Gastroesophageal sphincter (tissue), 4 donors: ENCODE measurements at regions not wholly inside any gene's neighbourhood (a gene's known extent, or its start where the extent isn't known, plus 50 kb on each side); places are given as distances from the start of the nearest gene placed in this dataset.

ENCODE experiments used
- ATAC-seq: fragments of 150-250 bp; one replicate; pipeline ENCODE4 v1.9.1; 2016; ENCODE audit warnings: mild to moderate bottlenecking, moderate library complexity
- H3K27ac ChIP-seq, 4 donors: fragments of 200-600 bp; sonication (generic) in 3 of 4; 1 replicate in 3 of 4; 2 replicates in 1 of 4; pipeline ENCODE4 v1.5.1; 2016 to 2019
- H3K27me3 ChIP-seq: fragments of 200-600 bp; sonication (generic); one replicate; pipeline ENCODE4 v1.5.1; 2019
- H3K36me3 ChIP-seq, 2 donors: fragments of 200-600 bp; sonication (generic); one replicate each; pipeline ENCODE4 v1.5.1; 2019; ENCODE audit warnings: control low read depth in 1 of 2
- H3K4me1 ChIP-seq, 3 donors: fragments of 200-600 bp; sonication (generic); 1 replicate in 2 of 3; 2 replicates in 1 of 3; pipeline ENCODE4 v1.5.1; 2016 to 2019; ENCODE audit warnings: control low read depth in 2 of 3
- H3K4me3 ChIP-seq, 2 donors: fragments of 200-600 bp; sonication (generic); one replicate each; pipeline ENCODE4 v1.5.1; 2019; ENCODE audit warnings: mild to moderate bottlenecking in 1 of 2, moderate library complexity in 1 of 2
- H3K9me3 ChIP-seq, 3 donors: fragments of 200-600 bp; sonication (generic); one replicate each; pipeline ENCODE4 v1.5.1; 2017 to 2019; ENCODE audit warnings: control low read depth in 2 of 3
- EP300 ChIP-seq: sonication (generic); formaldehyde crosslinking; IDR thresholded peaks from one replicate; pipeline ENCODE4 v1.6.1; 2017; ENCODE audit warnings: antibody characterized with exemption, mild to moderate bottlenecking
- POLR2A ChIP-seq, 2 donors: fragments of 450-650 bp; IDR thresholded peaks; one replicate each; pipeline ENCODE4 v1.6.1; 2017; ENCODE audit warnings: antibody characterized with exemption in 2 of 2, mild to moderate bottlenecking in 2 of 2, moderate library complexity in 1 of 2
- POLR2AphosphoS5 ChIP-seq: sonication (generic); formaldehyde crosslinking; IDR thresholded peaks from one replicate; pipeline ENCODE4 v1.6.1; 2017; ENCODE audit warnings: antibody characterized with exemption
- WGBS, 2 donors: methylation state at CpG; one replicate each; pipeline ENCODE4 v1.1.5; 2018; ENCODE audit warnings: low coverage in 1 of 2; 5-methylcytosine and 5-hydroxymethylcytosine counted together
- TF ChIP-seq, protein P1 (sequence below), 4 experiments: fragments of 200-600 bp in 2 of 4; fragments of 450-650 bp in 2 of 4; sonication (generic) in 1 of 4; IDR thresholded peaks; one replicate each; pipeline ENCODE4 v1.5.1; 2017 to 2019; ENCODE audit warnings: antibody characterized with exemption in 4 of 4, mild to moderate bottlenecking in 2 of 4, moderate library complexity in 2 of 4

DNA sequence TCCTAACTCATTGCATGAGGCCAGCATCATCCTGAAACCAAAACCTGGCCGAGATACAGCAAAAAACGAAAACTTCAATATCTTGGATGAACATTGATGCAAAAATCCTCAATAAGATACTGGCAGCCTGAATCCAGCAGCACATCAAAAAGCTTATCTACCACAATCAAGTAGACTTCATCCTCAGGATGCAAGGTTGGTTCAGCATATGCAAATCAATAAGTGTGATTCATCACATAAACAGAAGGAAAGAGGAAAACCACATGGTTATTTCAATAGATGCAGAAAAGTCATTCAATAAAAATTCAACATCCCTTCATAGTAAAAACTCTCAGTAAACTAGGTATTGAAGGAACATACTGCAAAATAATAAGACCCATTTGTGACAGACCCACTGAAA is 56.5 kb upstream of the PPFIA2 start:
- Histone ChIP-seq H3K4me3 (no peak overlapping the region), H3K4me1 (no peaks in the 10 kb centered on the region), H3K27me3 (no peaks in the 10 kb centered on the region), H3K27ac (no peak overlapping the region), H3K36me3 (no peaks in the 10 kb centered on the region), H3K9me3 (no peaks in the 10 kb centered on the region)
- no peak for TF ChIP-seq POLR2AphosphoS5
- TF ChIP-seq, protein P1, sequence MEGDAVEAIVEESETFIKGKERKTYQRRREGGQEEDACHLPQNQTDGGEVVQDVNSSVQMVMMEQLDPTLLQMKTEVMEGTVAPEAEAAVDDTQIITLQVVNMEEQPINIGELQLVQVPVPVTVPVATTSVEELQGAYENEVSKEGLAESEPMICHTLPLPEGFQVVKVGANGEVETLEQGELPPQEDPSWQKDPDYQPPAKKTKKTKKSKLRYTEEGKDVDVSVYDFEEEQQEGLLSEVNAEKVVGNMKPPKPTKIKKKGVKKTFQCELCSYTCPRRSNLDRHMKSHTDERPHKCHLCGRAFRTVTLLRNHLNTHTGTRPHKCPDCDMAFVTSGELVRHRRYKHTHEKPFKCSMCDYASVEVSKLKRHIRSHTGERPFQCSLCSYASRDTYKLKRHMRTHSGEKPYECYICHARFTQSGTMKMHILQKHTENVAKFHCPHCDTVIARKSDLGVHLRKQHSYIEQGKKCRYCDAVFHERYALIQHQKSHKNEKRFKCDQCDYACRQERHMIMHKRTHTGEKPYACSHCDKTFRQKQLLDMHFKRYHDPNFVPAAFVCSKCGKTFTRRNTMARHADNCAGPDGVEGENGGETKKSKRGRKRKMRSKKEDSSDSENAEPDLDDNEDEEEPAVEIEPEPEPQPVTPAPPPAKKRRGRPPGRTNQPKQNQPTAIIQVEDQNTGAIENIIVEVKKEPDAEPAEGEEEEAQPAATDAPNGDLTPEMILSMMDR (IDR thresholded peaks at IDR 0.05): no peak
- TF ChIP-seq EP300: no peak
- no peak for TF ChIP-seq POLR2A (IDR thresholded peaks at IDR 0.05)
- 37 to 92% methylated on average over 2 of the region's 2 CpGs for WGBS, 2 donors
- no peak for ATAC-seq

DNA sequence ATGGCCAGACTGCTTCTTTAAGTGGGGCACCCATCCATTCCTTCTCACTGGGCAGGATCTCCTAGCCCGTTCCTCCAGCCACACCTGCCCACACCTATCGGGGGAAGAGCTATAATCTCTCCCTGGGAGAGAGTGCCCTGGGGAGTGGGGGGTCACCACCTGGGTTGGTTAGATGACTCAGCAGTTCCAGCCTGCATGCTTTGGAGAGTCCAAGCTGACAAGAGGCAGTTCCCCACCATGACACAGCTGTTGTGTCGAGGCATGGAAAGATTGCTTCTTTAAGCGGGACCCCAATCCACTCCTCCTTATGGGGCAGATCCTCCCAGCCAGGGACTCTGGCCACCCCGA is 52.6 kb upstream of the PPFIA2 start:
- 60 to 73% methylated on average over 1 to 3 of the region's 5 CpGs for WGBS, 2 donors
- Histone ChIP-seq H3K27ac (no peak overlapping the region), H3K4me3 (no peak overlapping the region), H3K36me3 (no peaks in the 10 kb centered on the region), H3K4me1 (no peaks in the 10 kb centered on the region), H3K27me3 (no peaks in the 10 kb centered on the region), H3K9me3 (no peaks in the 10 kb centered on the region)
- no peak for ATAC-seq
- TF ChIP-seq EP300 (no peak), POLR2A (IDR thresholded peaks at IDR 0.05) (no peak), POLR2AphosphoS5 (no peak)
- TF ChIP-seq, protein P1 (IDR thresholded peaks at IDR 0.05): no peak

DNA sequence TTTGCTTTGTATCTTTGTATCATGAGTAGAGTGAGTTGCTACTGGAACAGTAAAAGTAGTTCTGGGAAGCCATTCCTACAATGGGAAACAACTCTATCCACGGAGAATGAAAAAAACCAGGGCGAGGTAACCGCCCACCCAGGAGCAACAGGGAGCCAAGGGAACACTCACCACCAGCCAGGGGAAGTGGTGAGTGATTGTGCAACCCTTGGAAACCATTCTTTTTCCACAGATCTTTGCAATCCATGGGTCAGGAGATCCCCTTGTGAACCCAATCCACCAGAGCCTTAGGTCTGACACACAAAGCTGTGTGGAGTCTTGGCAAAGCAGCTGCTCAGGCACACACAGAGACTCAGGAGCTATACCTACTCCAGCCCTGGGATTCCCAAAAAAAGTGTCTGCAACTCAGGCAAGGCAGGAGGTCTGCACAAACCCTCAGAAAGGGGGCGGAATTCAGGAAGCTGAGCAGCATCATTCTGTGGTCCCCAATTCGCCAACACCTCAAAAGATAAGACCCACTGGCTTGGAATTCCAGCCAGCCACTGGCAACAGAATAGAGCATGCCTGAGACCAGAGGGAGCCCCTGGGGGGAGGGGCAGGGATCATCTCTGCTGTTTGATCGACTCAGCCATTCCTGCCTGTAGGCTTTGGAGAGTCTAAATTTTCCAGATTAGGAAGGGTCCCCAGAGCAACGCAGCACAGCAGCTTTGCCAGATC is 52.1 kb upstream of the PPFIA2 start:
- ATAC-seq: no peak

DNA sequence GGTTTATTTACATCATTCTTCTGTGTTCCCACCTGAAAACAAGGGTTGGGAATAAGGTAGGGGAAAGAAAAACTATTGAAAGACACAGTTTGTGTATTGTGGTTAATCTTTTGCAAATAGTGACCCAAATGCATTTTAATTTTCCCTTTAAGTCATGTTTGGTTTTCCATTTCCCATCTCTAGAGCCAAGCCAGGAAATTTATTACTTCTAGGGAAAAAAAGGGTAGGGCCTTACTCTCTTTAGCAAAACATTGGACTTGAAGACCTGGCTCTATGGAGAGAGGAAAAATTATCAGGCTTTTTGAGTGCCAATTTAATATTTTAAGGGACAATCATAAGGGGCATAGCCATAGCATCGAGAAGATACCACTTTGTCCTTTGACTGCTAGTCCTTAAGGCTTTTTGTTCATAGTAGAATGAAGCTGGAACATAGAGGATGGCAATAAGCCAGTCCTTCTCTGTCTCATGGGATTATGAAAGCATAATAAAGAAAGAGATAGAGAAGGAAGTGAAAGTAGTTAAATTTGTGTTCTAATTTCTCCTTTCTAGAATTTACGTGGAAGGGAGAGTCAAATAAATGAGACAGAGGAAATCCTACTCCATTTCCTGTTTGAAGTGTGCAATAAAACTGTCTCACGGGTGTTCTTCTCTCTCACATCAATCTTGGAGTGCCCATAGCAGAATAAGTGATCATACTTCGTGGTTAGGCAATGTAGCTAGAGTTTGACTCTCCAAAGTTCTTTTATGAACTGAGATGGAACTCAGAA is 50.9 kb upstream of the PPFIA2 start:
- WGBS, 2 donors: 38 to 40% methylated on average over 3 to 4 of the region's 4 CpGs
- no peak for TF ChIP-seq POLR2A (IDR thresholded peaks at IDR 0.05)
- TF ChIP-seq, protein P1 (IDR thresholded peaks at IDR 0.05): no peak
- TF ChIP-seq POLR2AphosphoS5: no peak
- H3K4me1 ChIP-seq: no peaks in the 10 kb centered on the region
- H3K4me3 ChIP-seq: no peak overlapping the region
- no peaks in the 10 kb centered on the region for H3K36me3 ChIP-seq
- H3K27ac ChIP-seq: no peak overlapping the region
- H3K27me3 ChIP-seq: no peaks in the 10 kb centered on the region
- ATAC-seq: peak; percentile 39
- H3K9me3 ChIP-seq: no peaks in the 10 kb centered on the region

More for the DNA sequence above, 52.1 kb upstream of the PPFIA2 start:
- no peak overlapping the region for H3K27ac ChIP-seq
- 63 to 70% methylated on average over 1 to 2 of the region's 7 CpGs for WGBS, 2 donors
- no peaks in the 10 kb centered on the region for H3K4me1 ChIP-seq
- TF ChIP-seq EP300 (no peak), POLR2AphosphoS5 (no peak), POLR2A (IDR thresholded peaks at IDR 0.05) (no peak)
- TF ChIP-seq, protein P1 (IDR thresholded peaks at IDR 0.05): no peak
- H3K36me3 ChIP-seq: no peaks in the 10 kb centered on the region
- no peaks in the 10 kb centered on the region for H3K27me3 ChIP-seq
- H3K9me3 ChIP-seq: no peaks in the 10 kb centered on the region
- H3K4me3 ChIP-seq: no peak overlapping the region
